Mucosa of stomach (tissue), 1 donor: ENCODE measurements at regions not wholly inside any gene's neighbourhood (a gene's known extent, or its start where the extent isn't known, plus 50 kb on each side); places are given as distances from the start of the nearest gene placed in this dataset.

Source experiments
- H3K27me3 ChIP-seq: one replicate; pipeline ENCODE4 v1.7.0; 2013; ENCODE audit warnings: mild to moderate bottlenecking, low read length; ENCODE audit not compliant: control insufficient read depth, insufficient read depth
- H3K36me3 ChIP-seq: one replicate; pipeline ENCODE4 v1.7.0; 2013; ENCODE audit warnings: low read length; ENCODE audit not compliant: control insufficient read depth, insufficient read depth
- H3K4me1 ChIP-seq: one replicate; pipeline ENCODE4 v1.7.0; 2013; ENCODE audit warnings: mild to moderate bottlenecking, low read length; ENCODE audit not compliant: control insufficient read depth, insufficient read depth
- H3K4me3 ChIP-seq: one replicate; pipeline ENCODE4 v1.7.0; 2013; ENCODE audit warnings: low read length
- H3K9ac ChIP-seq: one replicate; pipeline ENCODE4 v1.7.0; 2013; ENCODE audit warnings: mild to moderate bottlenecking, low read length, moderate library complexity
- H3K9me3 ChIP-seq: one replicate; pipeline ENCODE4 v1.7.0; 2013; ENCODE audit warnings: mild to moderate bottlenecking, low read length, moderate library complexity; ENCODE audit not compliant: control insufficient read depth
- donor health status: Pancreatic carcinoma.

DNA sequence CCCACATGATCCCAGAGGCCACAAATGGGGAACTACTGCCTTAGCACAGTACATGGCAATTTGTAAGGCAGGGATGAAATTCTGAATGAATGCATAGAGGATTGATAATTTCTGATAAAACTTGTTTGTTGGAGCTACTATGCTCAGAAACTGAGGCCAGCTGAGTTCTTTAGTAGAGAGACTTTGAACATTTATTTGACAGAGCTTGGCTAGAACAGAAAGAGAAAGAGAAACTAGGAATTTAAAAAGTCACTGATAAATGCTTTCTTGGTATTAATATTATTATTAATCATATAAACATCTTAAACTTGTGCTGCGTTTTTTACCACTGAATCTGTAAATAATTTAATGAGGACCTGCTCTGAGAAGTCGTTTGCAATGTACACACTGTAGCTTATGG is 923.7 kb upstream of the CNTNAP5 start:
- no peaks in the 10 kb centered on the region for H3K36me3 ChIP-seq
- H3K9me3 ChIP-seq = no peaks in the 10 kb centered on the region
- no peaks in the 10 kb centered on the region for H3K27me3 ChIP-seq
- H3K9ac ChIP-seq = no peak overlapping the region
- H3K4me1 ChIP-seq = no peaks in the 10 kb centered on the region
- H3K4me3 ChIP-seq = no peak overlapping the region

GRCh38 chr2:123103902-123104301 is 921.2 kb upstream of the CNTNAP5 start:
- Histone ChIP-seq H3K9ac (no peak overlapping the region), H3K4me1 (no peaks in the 10 kb centered on the region), H3K4me3 (no peak overlapping the region), H3K9me3 (no peaks in the 10 kb centered on the region), H3K36me3 (no peaks in the 10 kb centered on the region), H3K27me3 (no peaks in the 10 kb centered on the region)

GRCh38 chr2:123116595-123116994 is 908.5 kb upstream of the CNTNAP5 start:
- H3K9ac ChIP-seq = no peak overlapping the region
- H3K4me3 ChIP-seq = no peak overlapping the region
- no peaks in the 10 kb centered on the region for H3K27me3 ChIP-seq
- H3K9me3 ChIP-seq = no peaks in the 10 kb centered on the region
- no peaks in the 10 kb centered on the region for H3K36me3 ChIP-seq
- H3K4me1 ChIP-seq = no peaks in the 10 kb centered on the region

DNA sequence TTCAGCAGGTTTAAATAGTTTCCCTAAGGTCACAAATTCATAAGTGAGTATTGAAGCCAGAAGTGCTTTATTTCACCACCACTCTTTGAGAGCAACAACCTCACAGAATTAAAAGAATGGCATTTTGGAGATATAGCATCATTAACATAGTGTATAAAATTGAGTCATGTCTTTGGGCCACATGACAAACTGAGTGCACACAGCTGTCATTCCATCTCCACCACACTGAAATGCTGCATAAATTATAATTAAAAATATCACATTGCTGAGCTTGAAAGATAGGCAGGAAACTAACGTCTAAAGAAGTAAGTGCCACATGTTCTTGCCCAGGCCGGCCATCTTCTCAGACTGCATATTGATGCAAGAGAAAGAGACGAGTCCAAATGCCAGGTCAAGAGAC is 897.9 kb upstream of the CNTNAP5 start:
- H3K9me3 ChIP-seq = no peaks in the 10 kb centered on the region
- H3K4me3 ChIP-seq = no peak overlapping the region
- no peaks in the 10 kb centered on the region for H3K27me3 ChIP-seq
- no peak overlapping the region for H3K9ac ChIP-seq
- H3K4me1 ChIP-seq = no peaks in the 10 kb centered on the region
- H3K36me3 ChIP-seq = no peaks in the 10 kb centered on the region

DNA sequence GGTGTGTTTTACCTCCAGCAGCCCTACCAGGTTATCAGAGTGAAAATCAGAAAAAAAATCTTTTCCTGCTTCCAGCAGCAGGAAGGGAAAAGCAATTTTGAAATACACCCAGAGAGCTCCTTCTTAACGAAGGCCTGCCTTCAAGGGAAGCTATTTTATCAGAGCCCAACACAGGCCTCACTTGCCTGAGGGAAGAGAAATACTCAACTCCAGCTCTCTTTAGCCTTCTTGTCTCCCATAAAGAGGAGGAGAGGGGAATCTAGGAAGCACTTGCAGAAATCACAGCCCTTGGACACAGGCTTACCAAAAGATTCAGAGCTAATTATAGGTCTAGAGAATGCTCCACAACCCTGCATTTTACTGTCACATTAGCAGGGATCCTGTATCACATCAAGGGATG is 896.1 kb upstream of the CNTNAP5 start:
- Histone ChIP-seq H3K4me3 (no peak overlapping the region), H3K9me3 (no peaks in the 10 kb centered on the region), H3K4me1 (no peaks in the 10 kb centered on the region), H3K36me3 (no peaks in the 10 kb centered on the region), H3K9ac (no peak overlapping the region), H3K27me3 (no peaks in the 10 kb centered on the region)

GRCh38 chr2:123136419-123136818 is 888.7 kb upstream of the CNTNAP5 start:
- no peaks in the 10 kb centered on the region for H3K36me3 ChIP-seq
- H3K9ac ChIP-seq = no peak overlapping the region
- no peaks in the 10 kb centered on the region for H3K27me3 ChIP-seq
- no peaks in the 10 kb centered on the region for H3K4me1 ChIP-seq
- H3K4me3 ChIP-seq = no peak overlapping the region
- H3K9me3 ChIP-seq = no peaks in the 10 kb centered on the region

DNA sequence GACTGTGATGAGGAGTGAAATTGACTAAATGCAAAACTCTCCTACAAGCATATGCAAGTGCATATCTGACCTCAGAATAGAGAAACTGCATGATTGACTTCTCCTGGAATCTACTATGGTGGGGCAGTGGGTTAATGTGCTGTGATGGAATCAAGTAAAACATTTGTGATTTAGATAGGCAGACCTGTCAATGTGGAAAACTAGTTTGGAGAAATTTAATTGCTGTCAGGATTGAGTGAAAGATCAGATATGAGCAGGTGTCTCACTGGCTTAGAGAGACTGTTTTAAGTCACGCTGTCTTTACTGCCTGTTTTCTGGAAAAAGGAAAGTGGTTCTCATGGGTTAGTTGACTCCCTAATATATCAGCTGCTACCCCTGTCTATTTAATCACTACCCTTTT is 881.0 kb upstream of the CNTNAP5 start:
- no peaks in the 10 kb centered on the region for H3K36me3 ChIP-seq
- no peak overlapping the region for H3K4me3 ChIP-seq
- H3K27me3 ChIP-seq = no peaks in the 10 kb centered on the region
- no peak overlapping the region for H3K9ac ChIP-seq
- no peaks in the 10 kb centered on the region for H3K4me1 ChIP-seq
- no peaks in the 10 kb centered on the region for H3K9me3 ChIP-seq

DNA sequence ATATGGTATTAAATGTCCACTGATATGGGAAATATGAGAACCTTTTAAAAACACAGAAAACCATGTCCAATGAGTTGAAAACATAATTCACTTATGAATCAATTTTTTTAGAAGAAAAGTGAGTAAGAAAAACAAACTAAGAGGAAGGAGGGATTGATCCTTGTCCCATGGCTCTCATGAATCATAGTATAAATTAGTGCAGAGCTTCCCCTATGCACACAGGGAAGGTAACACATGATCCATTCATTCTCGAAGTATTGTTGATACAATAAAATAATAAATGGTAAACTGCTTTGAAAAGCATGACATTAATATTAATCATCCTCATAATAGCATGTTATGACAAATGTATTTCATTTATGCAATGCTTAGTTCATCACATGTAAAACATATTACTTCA is 872.0 kb upstream of the CNTNAP5 start:
- Histone ChIP-seq H3K4me3 (no peak overlapping the region), H3K9ac (no peak overlapping the region), H3K27me3 (no peaks in the 10 kb centered on the region), H3K4me1 (no peaks in the 10 kb centered on the region), H3K9me3 (no peaks in the 10 kb centered on the region), H3K36me3 (no peaks in the 10 kb centered on the region)

GRCh38 chr2:123154195-123154594 is 870.9 kb upstream of the CNTNAP5 start:
- H3K36me3 ChIP-seq = no peaks in the 10 kb centered on the region
- H3K4me3 ChIP-seq = no peak overlapping the region
- H3K27me3 ChIP-seq = no peaks in the 10 kb centered on the region

GRCh38 chr2:123157016-123157415 is 868.1 kb upstream of the CNTNAP5 start:
- no peak overlapping the region for H3K4me3 ChIP-seq

More at GRCh38 chr2:123154195-123154594, 870.9 kb upstream of the CNTNAP5 start:
- no peak overlapping the region for H3K9ac ChIP-seq
- H3K4me1 ChIP-seq = no peaks in the 10 kb centered on the region
- H3K9me3 ChIP-seq = no peaks in the 10 kb centered on the region

GRCh38 chr2:123162400-123163016 is 862.6 kb upstream of the CNTNAP5 start:
- Histone ChIP-seq H3K9me3 (no peaks in the 10 kb centered on the region), H3K36me3 (no peaks in the 10 kb centered on the region), H3K9ac (no peak overlapping the region), H3K27me3 (no peaks in the 10 kb centered on the region), H3K4me1 (no peaks in the 10 kb centered on the region), H3K4me3 (no peak overlapping the region)

More at GRCh38 chr2:123157016-123157415, 868.1 kb upstream of the CNTNAP5 start:
- Histone ChIP-seq H3K9ac (no peak overlapping the region), H3K4me1 (no peaks in the 10 kb centered on the region), H3K27me3 (no peaks in the 10 kb centered on the region), H3K9me3 (no peaks in the 10 kb centered on the region), H3K36me3 (no peaks in the 10 kb centered on the region)

DNA sequence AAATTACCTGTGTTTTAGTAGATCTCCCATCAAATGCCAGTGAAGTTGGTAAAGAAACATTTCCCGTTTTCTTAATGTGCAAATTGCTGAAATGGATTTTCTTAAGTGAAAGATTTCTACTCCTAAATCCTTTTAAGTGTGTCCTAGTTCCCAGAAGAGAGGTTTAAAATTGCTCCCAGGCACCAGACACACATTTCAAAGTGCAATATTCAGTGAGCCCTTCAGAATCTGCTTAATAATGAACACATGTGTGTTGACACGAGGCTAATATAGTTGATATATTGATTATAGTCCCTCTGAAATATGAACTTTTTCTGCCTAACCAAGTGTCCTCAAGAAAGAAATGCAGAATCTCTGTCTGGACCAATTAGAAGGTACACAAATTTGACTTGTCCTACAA is 861.7 kb upstream of the CNTNAP5 start:
- Histone ChIP-seq H3K4me3 (no peak overlapping the region), H3K27me3 (no peaks in the 10 kb centered on the region), H3K9ac (no peak overlapping the region), H3K4me1 (no peaks in the 10 kb centered on the region), H3K36me3 (no peaks in the 10 kb centered on the region), H3K9me3 (no peaks in the 10 kb centered on the region)

- Histone ChIP-seq H3K4me1 (no peaks in the 10 kb centered on the region), H3K4me3 (no peak overlapping the region), H3K36me3 (no peaks in the 10 kb centered on the region), H3K9ac (no peak overlapping the region), H3K9me3 (no peaks in the 10 kb centered on the region), H3K27me3 (no peaks in the 10 kb centered on the region)
These were observed 860.9 kb upstream of the CNTNAP5 start for GRCh38 chr2:123164216-123164615.
